Tibial artery (tissue), 4 donors: ENCODE measurements at regions not wholly inside any gene's neighbourhood (a gene's known extent, or its start where the extent isn't known, plus 50 kb on each side); places are given as distances from the start of the nearest gene placed in this dataset.

ENCODE experiments used
- DNase-seq, 2 donors: peaks; one replicate each; pipeline ENCODE4 v3.0.0-alpha.2; 2019
- H3K27ac ChIP-seq, 2 donors: fragments of 200-600 bp; sonication (generic) in 1 of 2; 1 replicate in 1 of 2; 2 replicates in 1 of 2; pipeline ENCODE4 v1.5.1; 2018 to 2019; ENCODE audit warnings: mild to moderate bottlenecking in 1 of 2
- H3K27me3 ChIP-seq, 2 donors: fragments of 200-600 bp; sonication (generic) in 1 of 2; one replicate each; pipeline versions ENCODE4 v1.5.1 to v1.6.0; 2016 to 2019
- H3K36me3 ChIP-seq, 3 donors: fragments of 200-600 bp; sonication (generic) in 2 of 3; one replicate each; pipeline ENCODE4 v1.5.1; 2016 to 2019; ENCODE audit warnings: mild to moderate bottlenecking in 2 of 3
- H3K4me1 ChIP-seq, 4 donors: fragments of 200-600 bp; sonication (generic) in 2 of 4; 1 replicate in 3 of 4; 2 replicates in 1 of 4; pipeline ENCODE4 v1.5.1; 2016 to 2019
- H3K4me3 ChIP-seq, 2 donors: fragments of 200-600 bp; sonication (generic) in 1 of 2; 1 replicate in 1 of 2; 2 replicates in 1 of 2; pipeline ENCODE4 v1.5.1; 2018 to 2019; ENCODE audit warnings: mild to moderate bottlenecking in 2 of 2
- H3K9me3 ChIP-seq, 3 donors: fragments of 200-600 bp; sonication (generic) in 1 of 3; one replicate each; pipeline ENCODE4 v1.5.1; 2016 to 2019
- CTCF ChIP-seq, 2 experiments: fragments of 200-600 bp in 1 of 2; fragments of 450-650 bp in 1 of 2; IDR thresholded peaks; one replicate each; pipeline ENCODE4 v1.5.1; 2017 to 2019; ENCODE audit warnings: antibody characterized with exemption in 2 of 2, mild to moderate bottlenecking in 1 of 2, moderate library complexity in 1 of 2
- intact Hi-C: fragments of 100-400 bp; cut with DNase I; formaldehyde crosslinking; loops from one replicate; pipeline ENCODE4 v1.15.0; 2023; ENCODE audit warnings: low total_unique reads

GRCh38 chr2:8263901-8264300 is 418.0 kb upstream of the ID2 start:
- Histone ChIP-seq H3K36me3 (no peaks in the 10 kb centered on the region), H3K27me3 (no peaks in the 10 kb centered on the region), H3K4me3 (no peak overlapping the region), H3K4me1 (peaks cover 0 to 9% (median 0%) of the 10 kb centered on the region in 4 donors), H3K9me3 (no peaks in the 10 kb centered on the region), H3K27ac (no peak overlapping the region)
- intact Hi-C loops: no loop called here
- TF ChIP-seq CTCF (IDR thresholded peaks at IDR 0.05): no peak
- DNase-seq: no peak

GRCh38 chr2:8264981-8265380 is 416.9 kb upstream of the ID2 start:
- intact Hi-C loops: no loop called here
- no peaks in the 10 kb centered on the region for H3K36me3 ChIP-seq
- DNase-seq: no peak
- no peak for TF ChIP-seq CTCF (IDR thresholded peaks at IDR 0.05)
- H3K4me1 ChIP-seq: no peaks in the 10 kb centered on the region
- H3K4me3 ChIP-seq: no peak overlapping the region
- H3K9me3 ChIP-seq: no peaks in the 10 kb centered on the region
- H3K27ac ChIP-seq: no peak overlapping the region
- no peaks in the 10 kb centered on the region for H3K27me3 ChIP-seq

GRCh38 chr2:8265476-8266226 is 416.2 kb upstream of the ID2 start:
- no peak overlapping the region for H3K4me3 ChIP-seq
- intact Hi-C loops: no loop called here

GRCh38 chr2:8266563-8266962 is 415.3 kb upstream of the ID2 start:
- no peak overlapping the region for H3K27ac ChIP-seq
- no peaks in the 10 kb centered on the region for H3K27me3 ChIP-seq
- no peaks in the 10 kb centered on the region for H3K9me3 ChIP-seq
- no peak for TF ChIP-seq CTCF (IDR thresholded peaks at IDR 0.05)
- H3K4me3 ChIP-seq: no peak overlapping the region
- no peaks in the 10 kb centered on the region for H3K36me3 ChIP-seq
- intact Hi-C loops: no loop called here
- DNase-seq: no peak
- no peaks in the 10 kb centered on the region for H3K4me1 ChIP-seq

More at GRCh38 chr2:8265476-8266226, 416.2 kb upstream of the ID2 start:
- Histone ChIP-seq H3K4me1 (no peaks in the 10 kb centered on the region), H3K9me3 (no peaks in the 10 kb centered on the region), H3K27me3 (no peaks in the 10 kb centered on the region), H3K36me3 (no peaks in the 10 kb centered on the region), H3K27ac (no peak overlapping the region)
- DNase-seq: no peak
- TF ChIP-seq CTCF (IDR thresholded peaks at IDR 0.05): no peak

- no peaks in the 10 kb centered on the region for H3K9me3 ChIP-seq
- H3K27me3 ChIP-seq: no peaks in the 10 kb centered on the region
- H3K36me3 ChIP-seq: no peaks in the 10 kb centered on the region
- intact Hi-C loops: no loop called here
- no peak overlapping the region for H3K27ac ChIP-seq
- H3K4me1 ChIP-seq: no peaks in the 10 kb centered on the region
- no peak overlapping the region for H3K4me3 ChIP-seq
- no peak for TF ChIP-seq CTCF (IDR thresholded peaks at IDR 0.05)
- no peak for DNase-seq
These were observed 414.8 kb upstream of the ID2 start for GRCh38 chr2:8267048-8267447.
